Stimulated activated CD4-positive, alpha-beta T cell treated with anti-CD3 and anti-CD28 coated beads, Interleukin-4, amount 100 ng/mL, for 4 hours (primary cell): ENCODE measurements at regions not wholly inside any gene's neighbourhood (a gene's known extent, or its start where the extent isn't known, plus 50 kb on each side); places are given as distances from the start of the nearest gene placed in this dataset.

Source experiments
- DNase-seq, 2 experiments: peaks; one replicate each; pipeline ENCODE4 v3.0.0-alpha.2; 2020

GRCh38 chr4:181969151-181969550 is 274.1 kb upstream of the TENM3 start:
- DNase-seq: no peak

- no peak for DNase-seq
These were observed 272.8 kb upstream of the TENM3 start for GRCh38 chr4:181970366-181970765.

- DNase-seq: no peak
These were observed 271.8 kb upstream of the TENM3 start for GRCh38 chr4:181971411-181971810.

GRCh38 chr4:181971973-181972372 is 271.2 kb upstream of the TENM3 start:
- no peak for DNase-seq

GRCh38 chr4:181976764-181977163 is 266.4 kb upstream of the TENM3 start:
- DNase-seq: no peak

- no peak for DNase-seq
These were observed 260.8 kb upstream of the TENM3 start for GRCh38 chr4:181982437-181982836.

- DNase-seq: no peak
These were observed 260.3 kb upstream of the TENM3 start for GRCh38 chr4:181982856-181983255.

- DNase-seq: no peak
These were observed 255.8 kb upstream of the TENM3 start for GRCh38 chr4:181987392-181987791.

GRCh38 chr4:181989071-181989470 is 254.1 kb upstream of the TENM3 start:
- no peak for DNase-seq

- no peak for DNase-seq
These were observed 251.7 kb upstream of the TENM3 start for GRCh38 chr4:181991369-181992108.

- no peak for DNase-seq
These were observed 244.6 kb upstream of the TENM3 start for GRCh38 chr4:181998398-181999295.

- DNase-seq: no peak
These were observed 243.1 kb upstream of the TENM3 start for GRCh38 chr4:182000077-182000476.

- DNase-seq: no peak
These were observed 232.3 kb upstream of the TENM3 start for GRCh38 chr4:182010876-182011275.

GRCh38 chr4:182014164-182014563 is 229.0 kb upstream of the TENM3 start:
- DNase-seq: no peak

- DNase-seq: no peak
These were observed 228.2 kb upstream of the TENM3 start for GRCh38 chr4:182015014-182015413.

- no peak for DNase-seq
These were observed 227.3 kb upstream of the TENM3 start for GRCh38 chr4:182015893-182016292.

GRCh38 chr4:182017038-182017437 is 226.2 kb upstream of the TENM3 start:
- no peak for DNase-seq

- no peak for DNase-seq
These were observed 224.5 kb upstream of the TENM3 start for GRCh38 chr4:182018691-182019090.

- no peak for DNase-seq
These were observed 224.0 kb upstream of the TENM3 start for GRCh38 chr4:182019148-182019652.

GRCh38 chr4:182022909-182023308 is 220.3 kb upstream of the TENM3 start:
- no peak for DNase-seq

GRCh38 chr4:182023469-182023868 is 219.7 kb upstream of the TENM3 start:
- DNase-seq: no peak

- DNase-seq: no peak
These were observed 200.3 kb upstream of the TENM3 start for GRCh38 chr4:182042945-182043344.

- no peak for DNase-seq
These were observed 194.3 kb upstream of the TENM3 start for GRCh38 chr4:182048871-182049270.

- DNase-seq: no peak
These were observed 186.3 kb upstream of the TENM3 start for GRCh38 chr4:182056866-182057265.
